Activated CD4-positive, alpha-beta T cell treated with anti-CD3 and anti-CD28 coated beads, Interleukin-10, Interleukin-2, amounts not matched to agents 100 ng/mL and 50 ng/mL, durations not matched to agents 16 hours and 8 hours (primary cell): ENCODE measurements at regions not wholly inside any gene's neighbourhood (a gene's known extent, or its start where the extent isn't known, plus 50 kb on each side); places are given as distances from the start of the nearest gene placed in this dataset.
A peak's percentile ranks its signal among the peaks of the same experiment; 100 is the strongest.
"Not testable (repeated sequence)": the region's sequence is repeated elsewhere in the genome, so short reads cannot be mapped to it uniquely, and the experiment has no call there.

ENCODE experiments used
- DNase-seq: peaks from one replicate; pipeline ENCODE4 v3.0.0-alpha.2; 2020

DNA sequence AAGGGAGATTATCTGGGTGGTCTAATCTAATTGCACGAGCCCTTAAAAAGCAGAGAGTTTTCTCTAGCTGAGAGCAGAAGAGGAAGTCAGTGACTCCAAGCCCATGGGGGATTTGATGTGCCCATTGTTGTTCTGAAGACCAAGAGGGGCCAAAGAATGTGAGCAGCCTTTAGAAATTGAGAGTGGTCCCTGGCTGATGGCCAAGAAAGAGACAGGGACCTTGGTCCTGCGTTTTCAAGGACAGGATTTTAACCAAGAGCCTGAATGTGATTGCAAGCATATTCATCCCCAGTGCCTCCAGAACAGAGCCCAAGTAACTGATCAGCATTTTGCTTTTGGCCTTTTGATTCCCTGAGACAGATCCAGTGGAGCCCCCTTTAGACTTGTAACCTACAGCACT, 1353.9 kb downstream of the AACS start:
- no peak for DNase-seq

DNA sequence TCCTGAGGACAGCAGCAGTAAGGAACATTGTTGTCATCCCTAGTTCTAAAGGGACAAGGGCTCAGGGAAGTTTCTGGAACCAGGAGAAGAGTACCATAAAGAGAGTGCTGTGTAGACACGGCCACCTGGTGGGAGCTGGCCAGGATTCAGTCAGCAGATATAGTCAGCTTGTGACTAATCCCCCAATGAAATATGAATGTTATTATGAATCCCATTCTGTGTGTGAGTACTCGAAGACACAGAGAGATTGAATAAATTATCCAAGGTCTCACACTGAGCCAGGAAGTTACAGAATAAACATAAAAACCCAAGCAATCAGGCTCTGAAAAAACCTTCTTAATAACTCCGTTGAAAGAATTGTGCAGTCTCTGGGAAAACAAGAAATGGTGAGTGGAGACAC, 1359.5 kb downstream of the AACS start:
- DNase-seq: no peak

DNA sequence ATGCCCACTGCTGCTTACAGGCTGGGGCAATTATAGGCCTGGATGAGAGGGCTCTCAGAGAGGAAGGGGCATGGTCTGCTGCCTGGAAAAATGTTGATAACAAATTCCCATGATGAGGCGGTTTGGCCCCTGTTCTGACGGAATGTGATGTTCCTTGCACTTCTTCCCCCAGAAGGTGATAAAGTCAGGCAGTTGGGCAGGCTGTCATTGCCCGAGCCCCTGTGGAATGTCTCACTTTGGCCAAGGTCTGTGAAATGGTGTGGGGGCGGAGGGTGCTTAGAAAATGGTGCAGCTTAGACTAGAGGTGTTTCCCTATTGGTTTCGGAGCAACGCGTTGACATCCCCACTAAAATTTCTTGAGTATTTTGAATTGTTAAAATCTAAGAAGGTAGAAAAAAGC, 1360.0 kb downstream of the AACS start:
- DNase-seq: no peak

DNA sequence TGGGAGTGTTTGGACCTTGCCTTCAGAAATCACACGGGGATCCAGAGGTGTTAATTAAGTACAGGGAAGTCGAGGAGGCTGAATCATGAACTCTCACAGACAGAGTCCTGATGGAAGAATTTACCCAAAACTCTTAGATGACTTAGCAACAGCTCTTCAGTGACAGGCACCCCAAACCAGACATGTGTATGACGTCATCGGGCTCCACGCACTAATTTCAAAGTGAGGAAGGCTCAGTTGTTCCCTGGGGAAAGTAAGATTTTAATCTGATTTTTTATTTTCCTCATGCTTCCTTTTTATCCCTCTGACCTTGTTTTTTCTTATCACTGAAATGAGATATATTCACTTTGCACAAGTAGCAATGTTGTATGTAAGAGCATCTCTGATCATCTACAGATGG, 1363.5 kb downstream of the AACS start:
- no peak for DNase-seq

DNA sequence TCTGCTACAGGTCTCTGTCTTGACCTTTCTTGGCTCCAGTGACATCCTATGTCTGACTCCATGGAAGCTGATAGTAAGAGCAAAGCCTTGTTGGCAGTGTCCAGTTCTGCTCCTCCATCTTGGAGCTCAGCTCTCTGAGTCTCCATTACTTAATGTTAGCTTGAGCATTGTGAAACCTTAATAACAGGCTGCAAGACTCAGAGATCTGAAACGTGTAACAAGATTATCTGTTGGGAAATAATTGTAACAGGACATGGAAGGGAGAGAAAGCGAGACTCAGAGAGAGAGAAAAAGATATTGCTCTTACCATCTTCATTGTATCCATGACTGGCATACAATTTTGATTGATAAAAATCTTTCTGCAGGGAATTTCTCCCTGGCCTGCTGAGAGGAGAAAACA, 1365.7 kb downstream of the AACS start:
- no peak for DNase-seq

DNA sequence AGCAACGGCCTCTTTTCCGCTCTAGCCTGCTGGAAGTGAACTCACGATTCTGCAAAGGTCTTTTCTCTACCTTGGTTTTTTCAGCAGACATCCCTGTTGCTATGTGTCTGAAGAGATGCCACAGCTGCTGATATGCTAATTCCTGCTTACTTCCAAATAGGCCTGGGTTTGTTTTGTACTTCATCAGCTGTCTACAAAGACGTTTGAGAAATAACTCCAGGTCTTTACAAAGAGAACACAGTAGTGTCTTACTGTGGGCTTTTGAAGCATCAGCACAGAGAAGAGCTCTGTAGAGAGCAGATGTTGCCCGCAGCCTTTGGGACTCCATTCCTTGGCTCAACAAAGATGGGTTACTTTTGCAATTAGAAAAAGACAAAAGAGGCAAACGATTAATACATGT, 1366.5 kb downstream of the AACS start:
- DNase-seq: no peak

DNA sequence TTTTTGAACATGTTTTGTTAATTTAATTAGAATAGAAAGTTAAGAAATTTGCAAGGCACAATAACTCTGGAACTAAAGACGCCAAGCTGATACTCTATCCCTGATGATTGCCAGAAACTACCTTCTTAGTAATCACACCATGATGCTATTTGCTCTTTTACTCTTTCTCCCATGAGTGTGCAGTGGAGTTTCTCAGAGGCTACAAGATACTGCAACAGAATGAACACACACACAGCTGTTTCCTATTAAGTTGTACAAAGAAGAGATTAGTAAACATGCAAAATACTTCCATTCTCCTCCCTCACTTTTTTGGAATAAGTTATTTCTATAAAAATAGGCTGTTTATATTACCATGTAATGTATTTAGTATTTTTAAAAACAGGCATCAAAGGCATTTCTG, 1367.5 kb downstream of the AACS start:
- DNase-seq: no peak

DNA sequence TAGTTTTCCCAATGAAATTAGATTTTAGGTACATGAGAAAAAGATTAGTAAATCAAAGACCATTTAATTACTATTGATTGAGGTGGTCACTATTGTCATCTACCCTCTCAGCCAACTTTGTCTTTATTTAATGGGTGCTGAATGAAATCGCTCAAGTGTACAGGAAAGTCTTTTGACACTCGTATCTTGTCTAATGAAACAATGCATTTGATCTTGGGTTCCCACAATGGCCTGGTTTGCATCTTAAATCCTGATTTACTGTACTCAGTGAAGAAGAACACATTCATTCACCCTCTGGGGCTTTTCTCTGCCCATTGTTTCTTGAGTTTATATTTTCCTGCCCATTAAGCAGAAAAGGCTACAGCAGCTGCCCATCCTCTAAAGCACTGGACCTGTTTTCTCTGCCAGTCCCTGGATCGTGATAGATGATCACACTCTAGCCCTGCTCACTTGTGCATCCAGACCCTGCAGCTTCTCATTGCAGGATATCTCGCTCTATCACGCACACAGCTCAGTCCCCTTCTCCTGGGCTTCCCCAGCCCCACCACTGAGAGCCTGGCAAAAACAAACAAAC, 1369.3 kb downstream of the AACS start:
- DNase-seq: no peak

DNA sequence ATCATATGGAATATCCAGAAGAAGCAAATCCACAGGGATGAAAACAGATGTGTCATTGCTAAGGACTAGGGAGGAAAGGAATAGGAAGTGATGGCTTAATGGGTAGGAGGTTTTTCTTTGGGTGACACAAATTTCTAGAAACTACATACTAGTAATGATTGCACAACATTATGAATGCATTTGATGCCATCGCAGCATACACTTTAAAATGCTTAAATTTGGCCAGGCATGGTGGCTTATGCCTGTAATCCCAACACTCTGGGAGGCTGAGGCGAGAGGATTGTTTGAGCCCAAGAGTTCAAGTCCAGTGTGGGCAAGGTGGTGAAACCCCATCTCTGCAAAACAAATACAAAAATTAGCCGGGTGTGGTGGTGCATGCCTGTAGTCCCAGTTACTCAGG, 1370.8 kb downstream of the AACS start:
- no peak for DNase-seq

DNA sequence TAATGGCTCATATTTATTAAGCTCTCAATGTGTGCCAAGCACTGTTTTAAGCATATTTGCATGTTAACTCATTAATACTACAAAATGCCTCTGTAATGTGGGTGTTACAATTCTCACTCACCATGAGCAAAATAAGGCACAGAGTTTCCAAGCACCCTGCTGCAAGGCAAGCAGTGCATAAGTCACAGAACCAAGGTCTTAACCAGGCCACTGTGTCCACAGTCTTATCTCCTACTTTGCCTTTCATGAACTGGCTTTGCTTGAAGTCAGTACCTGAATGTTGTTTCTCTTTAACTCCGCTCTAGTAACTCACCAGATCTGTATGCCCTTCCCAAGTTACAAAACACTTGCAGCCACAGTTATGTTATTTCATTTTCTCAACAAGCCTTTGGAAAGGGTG, 1372.7 kb downstream of the AACS start:
- no peak for DNase-seq

DNA sequence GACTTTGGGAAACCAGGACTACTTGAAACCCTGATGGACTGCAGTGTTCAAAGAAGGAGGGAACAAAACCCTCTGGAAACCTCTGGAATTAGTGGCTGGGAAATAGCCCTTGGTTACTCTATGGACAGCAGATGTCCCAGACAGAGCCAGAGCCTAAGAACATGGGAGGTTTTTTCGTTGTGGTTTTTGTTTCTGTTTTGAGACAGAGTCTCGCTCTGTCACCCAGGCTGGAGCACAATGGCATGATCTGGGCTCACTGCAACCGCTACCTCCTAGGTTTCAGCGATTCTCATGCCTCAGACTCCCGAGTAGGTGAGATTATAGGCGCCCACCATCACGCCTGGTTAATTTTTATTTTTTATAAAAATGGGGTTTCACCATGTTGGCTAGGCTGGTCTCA, 1378.7 kb downstream of the AACS start:
- DNase-seq: no peak

DNA sequence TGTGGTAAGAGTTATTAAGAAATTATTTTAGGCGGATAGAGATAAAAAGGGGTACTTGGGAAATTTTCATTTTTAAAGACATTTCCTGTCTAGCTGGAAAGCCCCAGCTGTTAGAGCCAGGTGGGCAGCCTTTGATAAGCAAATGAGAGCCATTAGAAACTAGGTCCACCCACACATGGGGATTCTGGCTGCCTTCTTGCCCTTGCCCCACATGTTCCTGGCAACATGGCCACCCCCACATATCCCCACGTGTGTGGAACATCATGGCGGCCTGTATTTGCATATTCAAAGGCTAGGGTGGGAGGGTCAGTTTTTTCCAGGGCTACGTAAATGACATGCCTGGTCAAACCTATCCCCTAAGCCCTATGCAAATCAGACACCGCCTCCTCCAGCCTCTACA, 1382.1 kb downstream of the AACS start:
- no peak for DNase-seq

DNA sequence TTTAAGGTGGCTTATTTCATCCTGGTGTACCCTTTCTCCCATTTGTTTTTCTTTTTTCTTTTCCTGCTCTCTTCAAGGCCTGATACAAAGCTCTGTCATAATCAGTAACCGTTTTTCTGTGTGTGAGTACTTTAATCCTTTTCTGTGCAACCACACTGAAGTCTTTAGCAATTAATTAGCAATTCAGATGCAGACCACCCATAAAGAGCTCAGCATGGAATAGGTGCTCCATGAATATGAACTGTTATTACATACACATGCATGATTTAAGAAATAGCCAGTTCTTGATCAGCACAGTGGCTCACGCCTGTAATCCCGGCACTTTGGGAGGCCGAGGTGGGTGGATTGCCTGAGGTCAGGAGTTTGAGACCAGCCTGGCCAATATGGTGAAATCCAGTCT, 1386.6 kb downstream of the AACS start:
- DNase-seq: no peak

DNA sequence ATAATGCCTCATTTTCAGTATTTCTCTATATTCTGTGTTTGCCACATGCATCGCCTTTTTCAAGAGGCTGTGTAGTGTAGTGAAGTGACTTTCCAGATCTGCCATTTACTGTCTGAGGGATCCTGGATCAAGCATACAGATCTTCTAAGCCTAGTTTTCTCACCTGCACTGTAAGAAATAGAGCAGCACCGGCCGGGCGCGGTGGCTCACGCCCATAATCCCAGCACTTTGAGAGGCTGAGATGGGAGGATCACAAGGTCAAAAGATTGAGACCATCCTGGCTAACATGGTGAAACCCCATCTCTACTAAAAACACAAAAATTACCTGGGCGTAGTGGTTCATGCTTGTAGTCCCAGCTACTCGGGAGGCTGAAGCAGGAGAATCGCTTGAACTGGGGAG, 1387.5 kb downstream of the AACS start:
- not testable (repeated sequence) for DNase-seq

DNA sequence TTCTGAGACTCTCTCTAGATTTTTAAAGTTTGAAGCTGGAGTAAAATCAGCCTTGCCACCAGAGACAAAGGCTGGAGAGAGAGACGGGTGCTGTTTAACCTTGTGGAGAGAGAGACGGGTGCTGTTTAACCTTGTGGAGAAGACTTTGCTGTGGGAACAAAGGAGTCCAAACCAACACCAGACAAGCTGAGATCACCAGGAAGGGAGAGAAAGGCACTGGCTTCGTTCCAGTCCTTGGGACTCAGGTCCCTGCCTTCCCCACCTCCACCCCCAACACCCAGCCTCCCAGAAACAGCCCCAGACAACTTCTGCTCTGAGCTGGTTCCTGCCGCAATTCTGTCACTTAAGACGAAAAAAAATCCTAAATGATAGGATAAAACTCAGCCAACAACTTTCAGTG, 1389.3 kb downstream of the AACS start:
- DNase-seq: no peak

DNA sequence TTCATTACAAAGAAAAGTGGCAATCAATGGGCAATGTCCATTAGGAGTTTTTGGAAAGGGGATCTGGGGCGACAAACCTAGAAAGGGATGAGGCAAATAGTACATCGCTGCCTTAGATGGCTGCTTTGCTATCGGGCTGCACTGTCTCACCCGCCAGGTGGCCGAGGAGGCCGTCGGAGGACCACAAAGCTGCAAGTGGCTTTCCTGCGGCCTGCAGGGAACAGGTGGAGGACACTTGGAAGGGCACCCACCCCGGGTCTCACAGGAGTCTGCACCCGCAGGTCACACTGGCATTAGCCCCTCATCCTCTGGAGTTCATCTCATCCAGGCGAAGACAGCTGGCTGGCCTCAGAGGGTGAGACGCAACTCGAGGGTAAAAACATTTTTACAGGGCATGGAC, 1392.5 kb downstream of the AACS start:
- DNase-seq: no peak

DNA sequence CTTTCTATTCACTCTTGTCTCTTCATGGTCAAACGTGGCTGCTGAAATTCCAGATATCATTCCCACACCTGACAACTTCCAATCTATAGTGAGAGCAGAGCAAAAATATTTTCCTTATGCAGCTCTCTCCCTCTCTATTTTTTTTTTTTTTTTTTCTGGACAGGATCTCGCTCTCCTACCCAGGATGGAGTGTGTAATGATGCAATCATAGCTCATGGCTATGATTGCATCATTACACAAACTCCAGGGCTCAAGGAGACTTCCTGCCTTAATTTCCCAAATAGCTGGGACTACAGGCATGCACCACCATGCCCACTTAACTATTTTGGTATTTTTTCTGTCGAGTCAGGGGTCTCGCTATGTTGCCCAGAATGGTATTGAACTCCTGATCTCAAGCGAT, 1398.9 kb downstream of the AACS start:
- DNase-seq: no peak

DNA sequence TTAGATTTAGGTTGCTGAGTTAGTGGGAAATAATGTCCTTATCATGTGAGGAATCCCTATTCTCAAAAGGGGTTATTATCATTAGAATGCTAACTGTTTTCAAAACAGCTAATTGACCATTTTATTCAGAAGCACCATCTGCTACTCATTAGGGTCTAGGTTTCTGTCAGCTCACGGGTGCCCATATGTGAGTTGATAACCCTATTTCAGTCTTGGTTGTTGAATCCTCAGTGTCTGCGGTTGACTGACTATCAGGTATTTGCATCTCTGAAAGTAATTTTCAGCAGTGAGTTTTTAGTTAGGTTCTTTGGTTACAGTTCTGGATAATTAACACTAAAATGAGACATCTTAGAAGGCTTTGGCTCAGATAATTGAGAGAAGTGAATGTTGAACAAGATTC, 1404.0 kb downstream of the AACS start:
- no peak for DNase-seq

DNA sequence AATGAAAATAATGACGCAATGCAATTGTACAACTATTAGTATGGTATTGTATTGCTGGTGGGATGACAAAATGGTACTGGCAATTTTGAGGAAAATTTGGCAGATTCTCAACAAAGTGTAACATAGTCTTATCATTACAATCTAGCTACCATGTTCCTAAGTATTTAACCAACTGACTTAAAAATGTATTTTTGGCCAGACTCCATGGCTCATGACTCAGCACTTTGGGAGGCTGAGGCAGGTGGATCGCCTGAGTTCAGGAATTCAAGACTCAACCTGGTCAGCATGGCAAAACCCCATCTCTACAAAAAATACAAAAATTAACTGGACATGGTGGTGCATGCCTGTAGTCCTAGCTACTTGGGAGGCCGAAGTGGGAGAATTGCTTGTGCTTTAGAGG, 1409.5 kb downstream of the AACS start:
- DNase-seq: no peak

DNA sequence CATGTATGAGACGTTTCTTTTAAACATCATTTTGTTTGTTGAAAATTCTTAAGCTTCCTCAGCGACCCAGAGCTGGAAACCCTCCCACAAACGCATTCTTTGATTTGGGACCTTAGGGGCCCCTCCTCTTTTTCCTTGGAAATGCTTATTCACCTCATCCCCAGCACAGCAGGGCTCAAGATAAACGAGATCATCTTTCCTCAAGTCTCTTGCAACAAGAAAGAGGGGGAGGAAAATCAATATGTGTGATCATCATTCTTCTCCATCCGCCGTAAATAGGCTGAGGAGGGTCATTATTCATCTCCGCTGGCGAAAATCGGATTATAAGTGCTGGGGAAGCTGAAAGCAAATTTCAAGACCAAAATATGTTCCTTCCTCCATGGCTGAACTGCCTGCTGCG, 1415.2 kb downstream of the AACS start:
- DNase-seq: no peak

DNA sequence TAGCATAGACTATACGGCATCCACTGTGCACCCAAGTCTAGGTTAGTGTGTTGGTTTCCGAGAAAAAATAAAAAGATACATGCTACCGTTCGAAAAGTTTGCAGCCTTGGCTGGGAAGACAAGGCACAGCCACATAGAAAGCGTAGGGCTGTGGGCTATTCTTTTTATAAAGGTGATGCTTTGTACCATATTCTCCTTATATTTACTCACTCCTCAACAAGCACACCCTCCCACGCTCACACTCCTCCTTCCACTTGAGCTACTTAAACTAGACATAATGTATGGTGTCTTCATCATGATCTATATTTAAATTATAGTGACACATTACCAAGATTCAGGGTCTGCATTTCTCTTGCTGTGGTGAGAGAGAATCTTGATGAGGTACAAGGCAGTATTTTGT, 1416.5 kb downstream of the AACS start:
- no peak for DNase-seq

DNA sequence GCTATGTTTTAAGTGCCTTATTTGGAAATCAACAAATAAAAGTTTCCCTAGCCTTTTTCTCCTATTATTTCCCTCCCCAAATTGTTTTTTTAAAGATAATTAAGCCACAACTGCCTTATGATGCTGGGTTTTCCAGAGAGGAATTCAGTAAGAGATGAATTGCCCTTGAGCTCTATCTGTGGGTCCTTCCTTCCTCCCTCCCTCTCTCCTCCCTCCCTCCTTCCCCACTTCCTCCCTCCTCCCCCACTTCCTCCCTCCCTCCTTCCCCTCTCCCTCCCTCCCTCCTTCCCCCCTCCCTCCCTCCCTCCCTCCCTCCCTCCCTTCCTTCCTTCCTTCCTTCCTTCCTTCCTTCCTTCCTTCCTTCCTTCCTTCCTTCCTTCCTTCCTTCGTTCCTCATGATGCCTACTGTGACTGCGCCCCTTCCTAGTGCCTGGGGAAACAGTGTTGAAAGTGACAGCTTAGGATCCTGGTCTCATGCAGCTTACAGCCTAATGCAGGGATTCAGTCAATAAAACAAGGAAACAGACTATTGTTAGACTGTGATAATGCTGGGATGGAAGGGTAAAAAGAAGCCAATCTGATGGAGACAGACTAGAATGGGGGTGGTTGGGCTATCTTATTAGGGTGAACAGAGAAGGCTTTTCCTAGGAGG, 1417.1 kb downstream of the AACS start:
- no peak for DNase-seq

DNA sequence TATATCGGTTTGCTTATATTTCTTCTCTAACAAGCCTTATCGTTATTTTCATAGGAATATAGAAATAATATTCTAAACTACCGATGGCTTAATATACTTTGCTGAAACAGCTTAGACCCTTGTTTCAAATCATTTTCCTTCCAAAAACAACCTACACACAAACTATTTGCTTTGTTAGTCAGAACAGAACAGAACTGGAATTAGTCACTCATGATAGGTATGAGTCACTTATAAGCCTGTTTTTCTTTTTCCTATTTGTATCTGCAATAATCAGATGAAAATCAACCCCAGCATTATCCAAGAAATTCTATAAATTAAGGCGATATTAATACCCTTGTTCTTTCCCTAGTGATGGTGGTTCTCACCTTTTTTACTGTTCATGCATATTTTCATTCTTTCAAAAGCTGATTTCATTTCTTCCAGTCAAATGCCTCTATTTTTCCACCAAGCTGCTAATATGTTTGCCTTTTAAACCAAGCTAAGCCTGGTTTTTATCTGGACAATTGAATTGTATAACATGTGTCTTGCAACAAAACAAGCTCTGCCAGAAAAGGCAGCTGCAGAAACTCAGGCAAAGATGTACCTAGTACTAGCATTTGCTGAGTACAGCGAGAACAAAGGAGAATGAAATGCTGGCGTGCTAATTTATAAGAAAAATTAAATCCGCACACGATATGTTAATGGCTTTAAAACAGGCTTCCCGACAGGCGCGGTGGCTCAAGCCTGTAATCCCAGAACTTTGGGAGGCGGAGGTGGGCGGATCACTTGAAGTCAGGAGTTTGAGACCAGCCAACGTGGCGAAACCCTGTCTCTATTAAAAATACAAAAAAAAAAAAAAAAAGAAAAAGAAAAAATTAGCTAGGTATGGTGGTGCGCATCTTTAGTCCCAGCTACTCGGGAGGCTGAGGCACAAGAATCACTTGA, 1418.2 kb downstream of the AACS start:
- peak; percentile 35 for DNase-seq

DNA sequence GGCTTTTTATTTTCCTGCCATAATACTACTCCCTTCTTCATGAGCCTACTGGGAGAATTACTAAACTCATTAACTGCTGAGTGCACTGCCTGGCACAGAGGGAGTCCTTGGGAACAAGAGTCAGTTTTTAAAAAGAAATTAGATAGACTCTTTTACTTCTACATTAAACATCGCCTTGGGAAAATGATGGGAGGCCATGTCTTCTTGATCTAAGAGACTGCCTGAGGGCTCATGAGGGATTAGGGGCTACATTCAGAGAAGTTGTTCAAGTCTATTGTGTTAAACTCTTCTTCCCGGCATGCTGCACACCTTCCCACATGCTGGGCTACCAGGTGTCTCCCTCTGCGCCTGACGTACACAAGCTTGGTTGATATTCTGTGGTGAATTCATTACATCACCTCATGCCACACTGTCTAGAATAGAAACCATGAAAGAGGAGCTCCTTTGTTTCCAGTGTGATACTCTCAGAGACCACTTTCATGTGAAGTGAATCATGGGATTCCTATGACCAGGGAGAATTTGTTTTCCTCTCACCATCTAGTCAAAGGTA, 1422.3 kb downstream of the AACS start:
- no peak for DNase-seq
